ENCODE measurements at regions not wholly inside any gene's neighbourhood (a gene's known extent, or its start where the extent isn't known, plus 50 kb on each side); places are given as distances from the start of the nearest gene placed in this dataset.

DNA sequence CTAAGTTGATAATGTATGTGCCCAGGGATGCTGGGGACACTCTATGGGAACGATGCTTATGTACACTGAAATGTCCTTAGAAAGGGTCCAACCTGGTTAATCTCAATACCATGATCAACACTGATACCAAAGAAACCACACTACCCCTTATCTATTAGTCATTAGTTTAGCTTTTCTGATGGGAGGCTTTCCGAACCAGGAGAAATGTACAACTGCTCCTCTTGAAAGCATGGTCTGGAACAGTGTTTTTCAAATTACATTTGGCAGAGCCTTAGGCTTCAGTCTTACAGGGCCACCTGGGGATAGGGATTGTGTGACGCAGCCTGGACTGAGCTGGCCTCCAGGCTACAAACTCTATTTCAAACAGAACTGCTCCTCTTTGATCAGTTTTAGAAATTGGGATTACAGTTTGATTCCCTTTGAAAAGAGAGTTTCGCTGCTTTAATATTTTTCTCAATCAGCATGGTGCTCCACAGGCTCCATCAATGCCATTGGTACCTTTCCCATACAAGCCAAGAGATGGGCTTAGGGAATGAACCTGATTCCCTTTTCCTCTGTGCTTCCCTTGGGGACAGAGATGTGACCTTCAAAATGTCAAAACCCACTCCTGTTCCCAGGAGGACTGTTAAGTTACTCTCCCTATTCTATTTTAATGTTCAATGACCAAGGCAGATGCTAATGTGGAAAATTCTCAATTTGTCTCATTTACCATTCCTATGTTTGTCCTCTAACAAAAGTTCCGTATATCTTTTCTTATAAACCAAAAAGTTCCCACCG, 296.0 kb upstream of the ADAMTS9 start:
- TF ChIP-seq, protein P1, sequence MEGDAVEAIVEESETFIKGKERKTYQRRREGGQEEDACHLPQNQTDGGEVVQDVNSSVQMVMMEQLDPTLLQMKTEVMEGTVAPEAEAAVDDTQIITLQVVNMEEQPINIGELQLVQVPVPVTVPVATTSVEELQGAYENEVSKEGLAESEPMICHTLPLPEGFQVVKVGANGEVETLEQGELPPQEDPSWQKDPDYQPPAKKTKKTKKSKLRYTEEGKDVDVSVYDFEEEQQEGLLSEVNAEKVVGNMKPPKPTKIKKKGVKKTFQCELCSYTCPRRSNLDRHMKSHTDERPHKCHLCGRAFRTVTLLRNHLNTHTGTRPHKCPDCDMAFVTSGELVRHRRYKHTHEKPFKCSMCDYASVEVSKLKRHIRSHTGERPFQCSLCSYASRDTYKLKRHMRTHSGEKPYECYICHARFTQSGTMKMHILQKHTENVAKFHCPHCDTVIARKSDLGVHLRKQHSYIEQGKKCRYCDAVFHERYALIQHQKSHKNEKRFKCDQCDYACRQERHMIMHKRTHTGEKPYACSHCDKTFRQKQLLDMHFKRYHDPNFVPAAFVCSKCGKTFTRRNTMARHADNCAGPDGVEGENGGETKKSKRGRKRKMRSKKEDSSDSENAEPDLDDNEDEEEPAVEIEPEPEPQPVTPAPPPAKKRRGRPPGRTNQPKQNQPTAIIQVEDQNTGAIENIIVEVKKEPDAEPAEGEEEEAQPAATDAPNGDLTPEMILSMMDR (conservative IDR thresholded peaks at IDR 0.05 in 1 of 2, IDR thresholded peaks at IDR 0.05 in 1 of 2; ENCODE audit: extremely low read depth in 1 of 2, insufficient read depth in 1 of 2, low read depth in 1 of 2, low read length in 2 of 2), result no peak
- no peak for TF ChIP-seq EZH2 (IDR thresholded peaks at IDR 0.05; ENCODE audit: borderline replicate concordance, low read length)
